NCI-H1092 (cell line): ENCODE measurements at regions not wholly inside any gene's neighbourhood (a gene's known extent, or its start where the extent isn't known, plus 50 kb on each side); places are given as distances from the start of the nearest gene placed in this dataset.
A peak's percentile ranks its signal among the peaks of the same experiment; 100 is the strongest.

Experiments used
- DNase-seq: peaks from one replicate; lab custom pipeline; 2025; lab: John Stamatoyannopoulos, UW

DNA sequence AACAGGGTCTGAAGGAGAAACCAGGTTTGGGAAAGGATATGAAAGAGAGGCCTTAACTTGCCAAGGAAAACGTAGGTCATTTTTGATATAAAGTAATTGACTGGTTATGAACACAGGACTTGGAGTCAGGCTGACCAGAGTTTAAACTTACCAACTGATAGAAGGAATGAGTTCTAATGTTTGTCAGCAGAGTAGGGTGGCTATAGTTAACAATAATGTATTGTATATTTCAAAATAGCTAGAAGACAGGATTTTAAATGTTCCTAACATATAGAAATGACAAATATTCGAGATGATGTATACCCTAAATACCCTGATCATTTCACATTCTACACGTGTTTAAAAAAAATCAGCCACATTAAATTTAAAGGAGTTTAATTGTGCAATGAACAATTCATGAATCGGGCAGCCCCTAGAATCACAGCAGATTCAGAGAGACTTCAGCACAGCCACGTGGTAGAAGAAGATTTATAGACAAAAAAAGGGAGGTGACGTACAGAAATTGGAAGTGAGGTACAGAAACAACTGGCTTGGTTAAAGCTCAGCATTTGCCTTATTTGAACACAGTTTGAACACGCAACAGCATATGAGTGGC, 52.5 kb upstream of the PLEKHG7 start:
- DNase-seq = no peak

DNA sequence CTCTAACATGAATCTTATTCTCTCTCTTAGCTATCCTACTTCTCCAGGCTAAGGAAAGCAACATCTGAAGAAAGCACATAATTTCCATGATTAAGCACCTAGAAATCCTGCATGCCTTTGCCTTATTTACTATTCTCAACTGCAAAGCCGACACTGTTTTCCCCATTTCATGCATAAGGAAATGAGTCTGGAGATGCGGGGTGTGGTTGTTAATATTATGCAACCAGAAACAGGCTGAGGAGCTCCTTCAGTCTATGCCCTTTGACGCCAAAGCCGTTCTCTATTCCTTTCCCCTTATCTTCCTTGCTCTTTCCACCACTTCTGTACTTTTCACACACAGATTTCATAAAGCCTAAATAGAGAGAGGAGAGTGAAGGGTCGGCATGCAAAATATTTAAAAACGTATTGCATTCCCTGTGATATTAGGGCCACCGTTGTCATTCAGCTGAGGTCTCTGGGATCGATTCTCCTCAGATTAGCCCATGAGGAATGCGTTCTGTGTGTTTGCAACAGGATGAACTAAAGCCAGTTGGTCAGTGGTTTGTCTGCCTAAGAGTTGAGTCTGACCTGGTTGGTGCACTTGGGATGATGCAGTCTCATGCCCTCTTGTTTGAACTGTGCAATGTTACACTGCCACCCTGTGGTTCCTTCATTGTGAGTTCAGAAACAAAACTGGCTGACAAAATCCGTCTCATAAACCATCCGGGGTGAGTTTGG, 53.1 kb upstream of the PLEKHG7 start:
- DNase-seq = peak; percentile 13

DNA sequence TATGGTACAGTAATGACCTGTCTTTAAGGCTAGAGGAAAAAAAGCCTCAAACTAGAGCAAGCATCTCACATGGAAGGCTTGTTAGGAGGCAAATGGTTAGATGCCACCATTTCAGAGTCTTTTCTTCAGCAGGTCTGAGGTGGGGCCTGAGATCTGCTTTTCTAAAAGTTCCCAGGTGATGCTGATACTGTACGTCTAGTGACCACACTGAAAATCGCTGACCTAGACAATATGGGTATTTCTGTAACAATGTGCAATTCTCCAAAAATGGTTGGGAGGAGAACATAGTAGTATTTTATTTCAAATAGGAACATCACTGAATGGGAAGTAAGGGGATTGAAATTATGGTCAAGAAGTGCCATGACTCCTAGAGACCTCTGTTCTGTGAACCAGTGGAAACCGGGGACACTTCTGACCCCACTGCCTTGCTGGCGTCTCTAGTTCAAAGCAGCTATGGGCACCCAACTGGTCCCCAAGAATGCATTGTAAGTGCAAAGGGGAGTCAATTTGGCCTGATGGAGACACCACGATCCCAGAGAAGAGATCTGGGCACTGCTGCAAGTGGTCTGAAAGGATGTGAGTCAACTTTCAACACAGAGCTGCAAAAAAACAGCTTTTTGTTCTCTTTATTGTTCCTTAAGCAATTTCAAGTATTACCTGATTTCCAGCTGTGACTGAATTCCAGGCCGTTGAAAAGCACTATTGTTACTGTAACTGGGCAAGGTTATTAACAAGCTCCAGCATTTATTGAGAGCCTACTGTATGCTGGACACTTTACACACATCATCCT, 54.4 kb upstream of the PLEKHG7 start:
- DNase-seq = no peak

DNA sequence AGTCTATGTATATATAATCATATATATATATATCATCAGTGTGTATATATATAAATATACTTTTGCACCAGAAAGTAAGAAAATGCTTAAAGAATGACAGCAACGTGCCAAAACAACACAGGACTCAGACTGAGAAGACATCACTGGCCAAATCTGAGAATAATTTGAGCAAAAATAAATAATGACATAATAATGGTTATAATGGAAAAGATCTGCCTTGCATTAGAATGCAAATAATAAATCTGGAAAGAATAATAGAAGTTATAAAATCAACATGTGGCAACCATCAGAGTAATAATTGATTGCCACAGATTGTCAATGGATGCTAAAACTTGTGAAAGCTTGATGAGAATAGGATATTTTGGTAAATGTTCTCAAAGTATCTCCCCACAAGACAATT, 61.5 kb upstream of the PLEKHG7 start:
- DNase-seq = no peak

DNA sequence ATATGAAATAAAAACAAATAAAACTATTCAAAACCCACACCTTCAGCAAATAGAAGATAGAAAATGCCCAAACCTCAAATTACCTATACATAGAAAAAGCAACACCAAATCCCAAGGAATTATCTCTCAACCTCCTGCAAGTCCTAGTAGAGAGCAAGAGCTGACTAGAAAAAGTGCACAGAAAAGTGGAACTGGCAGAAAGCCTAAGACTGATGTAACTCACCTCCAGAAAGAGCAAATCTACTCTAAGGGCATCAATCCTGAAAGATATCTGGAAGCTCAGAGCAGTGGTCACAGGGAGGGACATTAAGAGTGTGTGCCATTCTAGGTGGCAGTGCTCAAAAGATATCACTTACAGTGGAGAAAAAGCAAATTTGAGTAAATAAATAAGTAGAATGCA, 62.1 kb upstream of the PLEKHG7 start:
- DNase-seq = no peak

DNA sequence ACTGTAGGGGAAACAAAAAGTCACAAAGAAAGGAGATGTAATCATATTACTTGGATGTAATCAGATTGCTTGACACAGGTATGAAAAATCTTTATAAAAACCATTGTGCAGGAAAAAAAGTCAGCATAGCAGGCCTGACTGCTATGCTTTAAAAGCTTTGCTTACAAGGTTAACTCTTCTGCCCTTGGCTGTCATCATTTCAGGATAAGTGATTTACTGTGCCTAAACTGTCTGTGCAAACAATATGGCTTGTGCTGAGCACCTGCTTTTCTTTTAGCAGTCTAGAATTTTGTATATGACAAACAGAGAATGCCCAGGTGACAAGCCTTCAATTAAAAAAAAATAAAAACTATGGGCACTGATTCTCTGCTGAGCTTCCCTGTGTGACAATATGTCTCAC, 63.8 kb upstream of the PLEKHG7 start:
- no peak for DNase-seq

DNA sequence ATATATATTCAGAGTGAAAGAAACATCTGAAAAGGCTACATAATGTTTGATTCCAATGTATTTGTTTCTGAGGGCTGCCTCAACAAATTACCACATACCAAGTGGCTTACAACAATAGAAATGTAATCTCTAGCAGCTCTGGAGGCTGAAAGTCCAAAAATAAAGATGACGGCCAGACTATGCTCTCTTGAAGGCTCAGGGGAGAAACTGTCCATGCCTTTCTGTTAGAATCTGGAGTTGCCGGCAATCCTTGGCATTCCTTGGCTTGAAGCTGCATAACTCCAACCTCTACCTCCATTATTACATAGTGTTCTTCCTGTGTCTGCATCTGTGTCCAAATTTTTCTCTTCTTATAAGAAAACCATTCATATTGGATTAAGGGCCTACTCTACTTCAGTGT, 68.1 kb upstream of the PLEKHG7 start:
- no peak for DNase-seq

DNA sequence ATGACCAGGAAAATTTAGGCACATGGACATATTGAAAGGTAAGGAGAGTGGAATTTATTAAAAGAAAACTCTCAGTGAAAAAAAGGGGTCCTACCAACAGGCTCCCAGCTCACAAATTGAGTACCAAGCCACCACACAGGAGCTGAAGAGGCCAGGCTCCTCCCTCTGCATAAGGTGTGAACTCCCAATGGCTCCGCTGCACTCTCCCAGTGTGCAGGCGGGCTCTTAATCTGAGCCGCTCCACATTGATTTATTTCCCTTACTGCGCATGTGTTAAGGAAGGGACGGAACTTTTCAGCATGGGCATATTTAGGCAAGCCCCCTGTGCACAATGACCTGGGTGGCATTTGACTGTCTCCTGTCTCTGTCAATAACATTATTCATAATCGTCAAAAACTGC, 68.6 kb upstream of the PLEKHG7 start:
- no peak for DNase-seq

DNA sequence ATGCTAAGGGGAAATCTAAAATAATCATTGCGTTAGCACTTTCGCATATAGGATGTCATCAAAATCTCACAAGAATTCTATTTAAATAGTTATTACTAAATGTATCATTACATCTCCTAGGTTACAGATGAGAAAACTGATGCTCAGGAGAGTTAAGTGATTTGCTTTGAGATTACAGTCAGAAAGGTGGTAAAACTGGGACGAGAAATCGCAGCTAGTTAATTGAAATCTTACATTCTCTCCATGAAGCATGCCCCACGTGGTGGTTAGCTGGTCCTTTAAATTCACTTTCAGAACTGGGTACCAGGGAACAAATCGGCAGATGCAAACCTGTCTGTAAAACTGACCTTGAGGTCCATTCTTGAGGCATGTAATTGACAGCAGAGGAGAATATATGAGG, 71.8 kb upstream of the PLEKHG7 start:
- DNase-seq = no peak

DNA sequence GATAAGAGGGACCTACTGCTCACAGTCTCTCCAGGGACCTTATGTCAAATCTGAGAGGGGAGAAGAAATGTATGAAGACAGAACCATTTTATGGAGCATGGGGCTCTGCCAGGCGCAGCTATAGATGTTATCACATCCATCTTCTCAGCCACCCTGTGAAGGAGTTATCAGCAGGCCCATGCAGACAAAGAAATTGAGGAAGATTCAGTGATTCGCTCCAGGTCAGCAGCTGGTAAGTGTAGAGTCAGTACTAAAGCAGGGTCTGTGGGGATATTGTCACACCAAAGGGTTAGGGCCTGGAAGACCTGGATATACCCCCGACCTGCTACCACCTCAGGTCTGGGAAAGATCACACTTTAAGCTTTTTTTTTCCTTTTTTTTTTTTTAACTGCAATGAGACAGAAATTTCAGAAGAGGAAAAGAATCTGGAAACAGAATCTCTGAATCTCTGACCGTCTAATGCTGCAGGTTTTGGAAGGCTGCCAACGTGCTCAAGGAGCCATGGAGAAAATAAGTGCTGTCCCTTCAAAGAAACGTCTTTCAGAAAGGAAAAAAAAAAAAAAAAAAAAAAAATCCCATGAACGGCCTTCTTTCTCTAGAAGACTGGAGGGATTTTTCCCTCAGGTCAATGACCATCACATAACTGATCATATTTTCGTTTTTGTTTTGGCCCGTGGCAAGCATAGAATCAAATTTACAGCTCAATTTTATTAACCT, 73.3 kb upstream of the PLEKHG7 start:
- DNase-seq = no peak

DNA sequence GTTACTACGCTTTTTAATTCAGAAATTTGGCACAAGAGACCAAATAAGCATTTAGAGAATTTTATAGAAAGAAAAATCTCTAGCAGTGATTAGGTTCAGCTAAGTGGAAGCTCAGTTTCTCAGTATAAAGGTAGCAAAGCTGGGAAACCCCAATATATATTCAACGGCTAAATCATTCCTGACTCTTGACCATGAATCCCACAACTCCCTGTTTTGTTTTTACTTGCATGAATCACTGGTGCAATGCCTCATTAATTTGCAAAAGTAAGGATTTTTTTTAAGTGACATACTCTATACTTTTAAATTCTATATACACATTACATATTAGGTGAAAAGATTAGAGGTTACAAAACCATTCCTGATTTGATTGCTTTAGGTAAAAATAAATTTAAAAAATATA, 74.3 kb upstream of the PLEKHG7 start:
- no peak for DNase-seq

DNA sequence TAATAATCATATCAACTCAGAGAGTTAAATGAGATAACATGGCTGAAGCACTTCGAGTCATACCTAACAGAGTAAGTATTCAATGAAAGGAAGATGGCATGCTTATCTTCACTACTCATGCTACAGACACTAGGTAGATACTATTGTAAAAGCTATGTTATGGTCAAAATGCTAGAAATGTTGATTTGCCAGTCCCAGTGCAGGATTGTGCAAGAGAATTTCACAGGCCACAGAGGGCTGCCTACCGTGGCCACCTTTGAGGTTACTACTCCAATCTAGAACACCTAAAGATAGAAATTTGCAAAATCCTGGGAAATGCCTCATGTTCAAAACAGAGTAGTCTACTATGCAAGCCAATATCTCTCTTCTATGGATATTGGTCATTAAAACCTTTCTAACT, 75.3 kb upstream of the PLEKHG7 start:
- no peak for DNase-seq

DNA sequence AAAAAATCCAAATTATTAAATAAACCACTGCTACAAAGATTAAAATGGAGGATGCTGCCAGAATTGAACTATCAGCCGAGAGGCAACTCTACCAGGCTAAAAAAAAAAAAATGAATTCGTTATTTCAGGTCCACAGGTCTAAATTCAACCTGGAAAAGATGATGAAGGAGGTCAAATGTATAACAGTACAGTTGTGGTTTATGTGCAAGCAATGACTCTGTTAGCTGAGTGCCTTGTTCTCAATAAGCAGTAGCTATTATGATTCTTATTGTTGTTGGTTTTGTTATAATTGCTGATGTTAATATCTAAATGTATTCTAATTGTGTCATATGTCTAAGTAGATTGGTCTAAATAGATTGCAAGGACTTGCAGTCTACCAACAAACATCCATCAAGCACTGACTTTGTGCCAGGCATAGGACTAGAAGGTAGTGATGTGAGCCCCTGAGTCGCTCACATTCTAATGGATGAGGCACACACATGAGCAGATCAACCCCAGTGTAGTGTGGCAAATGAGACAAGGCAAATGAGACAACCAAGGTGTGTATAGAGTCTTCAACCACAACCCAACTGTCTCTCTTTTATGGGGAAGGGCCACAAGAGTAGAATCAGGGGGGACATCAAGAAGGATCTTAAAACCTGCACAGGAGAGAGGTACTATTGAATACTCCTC, 77.0 kb upstream of the PLEKHG7 start:
- no peak for DNase-seq

DNA sequence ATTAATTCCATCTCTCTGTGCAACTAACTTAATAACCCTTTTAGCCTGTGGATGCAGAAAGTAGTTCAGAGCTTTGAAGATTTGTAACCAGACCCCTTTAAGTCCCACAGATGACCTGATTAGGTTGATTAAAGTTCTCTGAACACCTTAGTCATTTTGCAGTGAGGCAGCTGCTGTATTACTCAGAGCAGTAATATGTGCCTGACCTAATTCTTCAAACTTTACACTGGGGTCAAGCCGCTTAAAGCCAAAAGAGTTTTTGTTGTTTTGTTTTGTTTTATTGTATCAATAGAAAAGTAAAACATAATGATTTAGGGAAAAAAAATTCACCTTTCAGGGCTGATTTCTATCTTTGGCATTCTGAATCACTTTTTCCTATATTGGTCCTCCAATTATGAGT, 78.6 kb upstream of the PLEKHG7 start:
- no peak for DNase-seq

DNA sequence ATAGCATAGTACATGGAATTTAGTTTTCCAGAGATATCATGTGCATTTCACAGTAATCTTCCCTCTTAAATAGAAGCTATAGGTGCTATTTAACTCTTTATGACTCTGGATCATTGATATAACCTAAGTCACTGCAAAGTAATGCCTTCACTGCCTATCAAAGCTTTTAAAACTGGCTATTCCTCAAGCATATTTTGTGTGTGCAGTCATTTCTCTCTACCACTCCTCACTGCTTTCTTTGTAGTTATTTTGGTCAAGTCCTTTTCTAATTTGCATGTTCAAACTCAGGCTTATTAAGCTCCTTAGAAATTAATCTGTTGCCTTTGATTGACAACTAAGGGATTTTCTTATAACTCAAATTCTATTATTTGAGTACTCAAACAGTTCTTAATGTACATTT, 79.4 kb upstream of the PLEKHG7 start:
- DNase-seq = no peak

DNA sequence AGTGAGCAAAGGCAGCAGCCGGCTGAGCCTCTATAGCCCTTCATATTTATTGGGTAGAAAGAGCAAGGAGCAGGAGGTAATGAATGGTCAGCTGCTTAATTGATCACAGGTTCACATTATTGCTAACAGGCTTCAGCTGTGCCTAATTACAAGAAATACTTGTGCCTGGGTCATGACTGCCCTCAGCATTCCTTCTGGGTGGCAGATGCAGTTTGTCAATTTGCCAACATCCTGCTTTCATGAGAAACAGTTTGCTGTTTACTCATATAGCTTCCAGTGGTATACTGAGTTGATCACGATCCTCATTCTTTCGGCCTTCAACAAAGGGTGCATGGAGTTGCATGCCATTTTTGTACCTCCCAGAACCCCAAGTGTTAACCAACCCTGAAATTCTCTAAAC, 81.0 kb upstream of the PLEKHG7 start:
- no peak for DNase-seq

DNA sequence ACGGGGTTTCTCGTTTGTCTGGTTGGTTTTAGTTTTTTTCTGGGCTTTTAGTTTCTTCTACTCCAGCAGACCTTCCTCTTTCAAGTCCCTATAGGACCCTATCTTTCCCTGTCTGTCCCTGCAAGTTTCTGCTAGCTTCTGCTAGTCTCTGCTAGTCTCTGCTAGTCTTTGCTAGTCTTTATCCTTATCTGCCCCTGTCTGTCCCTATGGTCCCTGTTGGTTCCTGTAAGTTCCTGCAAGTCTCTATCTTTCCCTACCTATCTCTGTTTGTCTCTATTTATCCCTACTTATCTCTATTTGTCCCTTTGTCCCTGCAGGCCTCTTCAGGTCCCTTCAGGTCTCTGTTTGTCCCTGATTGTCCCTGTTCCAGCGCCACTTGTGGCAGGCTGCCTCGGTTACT, 81.5 kb upstream of the PLEKHG7 start:
- no peak for DNase-seq

DNA sequence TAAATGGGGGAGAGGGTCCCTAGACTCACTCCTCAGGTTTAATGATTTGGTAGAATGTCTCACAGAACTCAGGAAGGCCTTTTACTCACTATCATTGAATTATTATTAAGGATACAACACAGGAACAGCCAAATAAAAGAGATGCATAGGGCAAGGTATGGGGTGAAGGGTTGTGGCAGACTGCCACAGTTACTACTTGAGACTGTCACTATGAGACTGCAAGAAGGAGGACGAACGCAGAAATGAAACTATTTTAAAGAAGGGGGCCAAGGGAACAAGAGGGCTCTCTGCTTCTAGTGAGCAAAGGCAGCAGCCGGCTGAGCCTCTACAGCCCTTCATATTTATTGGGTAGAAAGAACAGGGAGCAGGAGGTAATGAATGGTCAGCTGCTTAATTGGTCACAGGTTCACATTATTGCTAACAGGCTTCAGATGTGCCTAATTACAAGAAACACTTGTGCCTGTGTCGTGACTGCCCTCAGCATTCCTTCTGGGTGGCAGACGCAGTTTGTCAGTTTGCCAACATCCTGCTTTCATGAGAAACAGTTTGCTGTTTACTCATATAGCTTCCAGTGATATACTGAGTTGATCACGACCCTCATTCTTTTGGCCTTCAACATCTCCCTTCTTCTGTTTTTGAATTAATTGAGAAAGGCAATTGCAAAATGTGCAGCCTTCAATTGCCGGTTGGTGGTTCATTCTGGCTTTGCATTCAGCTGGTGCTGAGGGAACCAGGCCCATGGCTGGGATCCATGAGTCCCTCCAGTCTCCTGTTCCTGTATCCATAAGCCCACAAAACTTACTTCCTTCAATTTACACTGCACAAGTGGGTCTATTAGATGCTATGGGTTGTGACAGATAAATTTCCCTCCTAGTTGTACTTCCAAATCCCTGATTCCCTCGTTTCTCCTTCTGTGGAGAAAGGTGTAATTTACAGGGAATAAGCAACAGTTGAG, 82.8 kb upstream of the PLEKHG7 start:
- no peak for DNase-seq

DNA sequence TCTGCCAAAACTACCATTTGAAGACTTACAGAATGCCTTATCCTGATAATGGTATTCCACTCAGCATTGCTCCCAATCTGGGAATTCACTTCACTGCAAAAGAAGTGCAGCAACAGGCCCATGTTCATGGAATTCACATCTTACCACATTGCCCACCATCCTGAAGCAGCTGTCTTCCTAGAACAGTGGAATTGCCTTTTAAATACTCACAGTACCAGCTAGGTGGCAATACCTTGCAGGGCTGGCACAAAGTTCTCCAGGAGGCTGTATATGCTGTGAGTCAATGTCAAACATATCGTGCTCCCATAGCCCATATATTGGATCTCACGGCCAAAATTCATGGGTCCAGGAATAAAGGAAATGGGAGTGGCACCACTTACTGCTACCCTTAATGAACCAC, 83.8 kb upstream of the PLEKHG7 start:
- DNase-seq = no peak

DNA sequence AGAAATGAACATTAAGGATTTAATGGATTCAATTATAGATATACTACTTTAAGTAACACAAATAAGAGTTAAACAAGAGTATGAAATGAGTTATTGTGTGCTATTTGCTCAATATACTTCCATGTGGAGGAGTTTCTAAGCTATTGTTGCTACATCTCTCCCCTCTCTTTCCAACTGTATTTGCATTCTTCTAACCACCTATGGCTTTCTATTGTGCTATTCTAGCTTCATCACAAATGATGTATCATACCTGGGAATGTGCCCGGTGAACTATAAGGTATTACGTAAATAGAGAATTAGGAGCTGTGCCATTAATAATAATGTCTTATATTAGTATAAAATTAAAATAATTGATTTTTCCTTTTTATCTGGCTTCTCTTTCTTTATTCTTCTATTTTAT, 87.1 kb upstream of the PLEKHG7 start:
- no peak for DNase-seq

DNA sequence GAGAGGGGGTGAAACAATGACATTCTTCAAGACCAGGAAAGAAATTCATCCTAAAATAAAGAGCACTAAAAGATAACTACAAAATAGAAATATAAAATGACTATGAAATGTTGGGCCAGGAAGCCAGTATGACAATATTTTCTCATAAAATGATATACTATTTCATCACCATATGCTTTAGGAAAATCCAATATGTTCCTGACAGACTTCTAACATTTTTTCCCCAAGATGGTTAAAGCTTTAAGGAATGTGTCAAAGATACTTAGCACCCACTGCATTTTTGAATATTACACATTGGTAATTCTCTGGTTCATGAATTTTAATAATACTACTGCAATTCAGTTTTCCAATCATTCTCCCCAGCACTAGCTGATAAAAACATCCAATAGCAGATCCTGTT, 87.7 kb upstream of the PLEKHG7 start:
- no peak for DNase-seq
